GM18502 (cell line): ENCODE measurements at regions not wholly inside any gene's neighbourhood (a gene's known extent, or its start where the extent isn't known, plus 50 kb on each side); places are given as distances from the start of the nearest gene placed in this dataset.
A peak's percentile ranks its signal among the peaks of the same experiment; 100 is the strongest.

ENCODE experiments used
- ATAC-seq: cut with Tn5 transposase; IDR thresholded peaks from one replicate; pipeline ENCODE4 v1.9.1; 2021; ENCODE audit warnings: mild to moderate bottlenecking; ENCODE audit not compliant: unreplicated experiment, poor library complexity

- ATAC-seq = no peak
Measured at GRCh38 chr2:234143896-234144295, 93.4 kb downstream of the SPP2 start.

- no peak for ATAC-seq
Measured at GRCh38 chr2:234142530-234142929, 92.0 kb downstream of the SPP2 start.

- no peak for ATAC-seq
Measured at GRCh38 chr2:234139755-234140154, 89.3 kb downstream of the SPP2 start.

GRCh38 chr2:234138836-234139235 is 88.3 kb downstream of the SPP2 start:
- ATAC-seq = no peak

GRCh38 chr2:234137400-234138014 is 87.0 kb downstream of the SPP2 start:
- ATAC-seq = no peak

- ATAC-seq = no peak
Measured at GRCh38 chr2:234136461-234136860, 86.0 kb downstream of the SPP2 start.

- peak; percentile 53 for ATAC-seq
Measured at GRCh38 chr2:234135750-234136221, 85.3 kb downstream of the SPP2 start.

GRCh38 chr2:234134496-234134895 is 84.0 kb downstream of the SPP2 start:
- ATAC-seq = no peak

GRCh38 chr2:234133004-234133403 is 82.5 kb downstream of the SPP2 start:
- no peak for ATAC-seq

- no peak for ATAC-seq
Measured at GRCh38 chr2:234130777-234131181, 80.3 kb downstream of the SPP2 start.

- ATAC-seq = no peak
Measured at GRCh38 chr2:234128606-234129005, 78.1 kb downstream of the SPP2 start.
